GM12875 (cell line): ENCODE measurements at regions not wholly inside any gene's neighbourhood (a gene's known extent, or its start where the extent isn't known, plus 50 kb on each side); places are given as distances from the start of the nearest gene placed in this dataset.

Experiments used
- H3K4me3 ChIP-seq: one replicate; pipeline ENCODE4 v1.5.1; 2011; ENCODE audit warnings: low read depth, low read length, control low read depth
- CTCF ChIP-seq: IDR thresholded peaks from 2 replicates; pipeline ENCODE4 v1.5.1; 2011; ENCODE audit warnings: low read depth, mild to moderate bottlenecking, control low read depth, inconsistent platforms, low read length, moderate library complexity, borderline replicate concordance; ENCODE audit not compliant: insufficient read depth

GRCh38 chr4:64216741-64217140 is 192.5 kb downstream of the TECRL start:
- TF ChIP-seq CTCF: no peak
- no peak overlapping the region for H3K4me3 ChIP-seq

- TF ChIP-seq CTCF: no peak
- no peak overlapping the region for H3K4me3 ChIP-seq
Observed at GRCh38 chr4:64205376-64205775, 203.9 kb downstream of the TECRL start.

- no peak for TF ChIP-seq CTCF
- no peak overlapping the region for H3K4me3 ChIP-seq
Observed at GRCh38 chr4:64200001-64200555, 209.2 kb downstream of the TECRL start.

- no peak for TF ChIP-seq CTCF
- no peak overlapping the region for H3K4me3 ChIP-seq
Observed at GRCh38 chr4:64195582-64195981, 213.7 kb downstream of the TECRL start.

- TF ChIP-seq CTCF: no peak
Observed at GRCh38 chr4:64192731-64193412, 216.4 kb downstream of the TECRL start.

DNA sequence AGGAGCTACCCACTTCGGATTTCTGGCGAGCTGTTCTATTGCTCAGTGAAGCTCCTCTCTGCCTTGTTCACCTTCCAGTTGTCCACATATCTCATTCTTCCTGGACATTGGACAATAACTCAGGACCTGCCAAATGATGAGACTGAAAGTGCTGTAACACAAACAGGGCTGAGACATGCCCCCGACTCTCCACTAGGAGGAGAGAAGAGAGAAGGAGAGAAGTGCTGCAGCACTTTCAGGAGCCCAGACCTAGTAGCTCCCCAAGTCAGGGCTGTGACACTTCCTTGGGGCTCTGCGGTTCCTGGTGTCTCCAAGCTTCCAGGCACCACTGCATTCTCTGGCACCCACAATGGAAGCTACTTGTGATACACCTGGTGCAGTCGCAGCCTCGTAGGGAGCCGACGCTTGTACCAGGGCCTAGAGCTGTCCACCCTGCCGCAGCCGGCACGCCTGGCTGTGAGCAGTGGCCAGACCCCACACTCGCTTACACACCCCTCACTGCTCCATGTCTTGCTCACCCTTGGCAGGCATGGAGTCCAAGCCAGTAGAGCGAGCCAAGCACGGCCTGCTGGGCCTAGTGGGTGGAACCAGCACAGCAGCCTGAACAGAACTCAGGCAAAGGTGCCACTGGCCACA is 234.9 kb downstream of the TECRL start:
- no peak for TF ChIP-seq CTCF
- H3K4me3 ChIP-seq: no peak overlapping the region

More at GRCh38 chr4:64192731-64193412, 216.4 kb downstream of the TECRL start:
- no peak overlapping the region for H3K4me3 ChIP-seq

- no peak for TF ChIP-seq CTCF
- no peak overlapping the region for H3K4me3 ChIP-seq
Observed at GRCh38 chr4:64166365-64166764, 242.9 kb downstream of the TECRL start.
